Gastrocnemius medialis (tissue), 4 donors: ENCODE measurements at regions not wholly inside any gene's neighbourhood (a gene's known extent, or its start where the extent isn't known, plus 50 kb on each side); places are given as distances from the start of the nearest gene placed in this dataset.

ENCODE experiments used
- ATAC-seq, 2 donors: fragments of 150-250 bp; one replicate each; pipeline ENCODE4 v1.9.1; 2016
- DNase-seq, 2 donors: peaks; one replicate each; pipeline ENCODE4 v3.0.0-alpha.2; 2019
- H3K27ac ChIP-seq, 4 donors: fragments of 200-600 bp; sonication (generic); 1 replicate in 1 of 4; 2 replicates in 3 of 4; pipeline ENCODE4 v1.5.1; 2016 to 2018; ENCODE audit warnings: mild to moderate bottlenecking in 2 of 4, moderate library complexity in 1 of 4
- H3K27me3 ChIP-seq, 3 donors: fragments of 200-600 bp; sonication (generic) in 2 of 3; 1 replicate in 1 of 3; 2 replicates in 2 of 3; pipeline versions ENCODE4 v1.5.1 to v1.6.0; 2016 to 2019; ENCODE audit warnings: mild to moderate bottlenecking in 1 of 3, moderate library complexity in 1 of 3
- H3K36me3 ChIP-seq, 2 donors: fragments of 200-600 bp; sonication (generic) in 1 of 2; one replicate each; pipeline ENCODE4 v1.5.1; 2017 to 2018
- H3K4me1 ChIP-seq, 2 donors: fragments of 200-600 bp; sonication (generic) in 1 of 2; one replicate each; pipeline ENCODE4 v1.5.1; 2016 to 2017; ENCODE audit warnings: mild to moderate bottlenecking in 2 of 2
- H3K4me3 ChIP-seq, 4 donors: fragments of 200-600 bp; sonication (generic) in 3 of 4; 1 replicate in 1 of 4; 2 replicates in 3 of 4; pipeline ENCODE4 v1.5.1; 2016 to 2019; ENCODE audit warnings: mild to moderate bottlenecking in 2 of 4
- H3K9me3 ChIP-seq, 3 donors: fragments of 200-600 bp; sonication (generic) in 2 of 3; 1 replicate in 1 of 3; 2 replicates in 2 of 3; pipeline ENCODE4 v1.5.1; 2016 to 2019
- POLR2A ChIP-seq, 2 donors: fragments of 450-650 bp; IDR thresholded peaks; one replicate each; pipeline ENCODE4 v1.6.1; 2017; ENCODE audit warnings: antibody characterized with exemption in 2 of 2, mild to moderate bottlenecking in 2 of 2, moderate library complexity in 2 of 2
- in situ Hi-C, 4 donors: fragments of 200-750 bp; cut with MboI; loops; one replicate each; pipeline versions ENCODE4 v1.15.0 to v1.8.0; 2017; ENCODE audit warnings: low sequenced_read_pairs in 4 of 4
- intact Hi-C: fragments of 100-400 bp; cut with DNase I; formaldehyde crosslinking; loops from one replicate; pipeline ENCODE4 v1.15.1; 2023; ENCODE audit warnings: low total_unique reads
- TF ChIP-seq, protein P1 (sequence below), 5 experiments: fragments of 450-650 bp in 3 of 5; fragments of 200-600 bp in 2 of 5; sonication (generic) in 2 of 5; IDR thresholded peaks in 4 of 5; conservative IDR thresholded peaks in 1 of 5; 1 replicate in 4 of 5; 2 replicates in 1 of 5; pipeline ENCODE4 v1.5.1; 2016 to 2019; ENCODE audit warnings: antibody characterized with exemption in 5 of 5, mild to moderate bottlenecking in 3 of 5, moderate library complexity in 3 of 5

DNA sequence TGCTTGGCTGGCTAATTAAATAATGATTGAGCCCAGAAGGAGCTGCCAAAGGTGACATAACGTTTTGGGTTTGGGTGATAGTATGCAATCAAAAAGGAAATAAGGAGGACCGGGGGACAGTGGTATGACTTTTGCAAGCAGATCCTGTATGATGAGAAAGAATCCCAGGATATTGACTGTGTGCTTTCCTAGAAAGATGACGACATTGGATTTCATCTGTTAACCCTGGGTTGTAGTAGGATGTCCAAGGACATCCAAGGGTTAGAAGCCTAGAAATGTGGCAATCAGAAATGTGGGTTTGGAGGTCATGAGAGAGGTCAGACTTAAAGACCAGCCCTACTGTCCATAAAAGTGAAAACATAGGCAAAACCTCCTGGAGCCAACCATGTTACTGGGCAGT is 50.3 kb upstream of the HMHB1 start:
- intact Hi-C loops = no loop called here
- no peak for TF ChIP-seq POLR2A (IDR thresholded peaks at IDR 0.05)
- TF ChIP-seq, protein P1, sequence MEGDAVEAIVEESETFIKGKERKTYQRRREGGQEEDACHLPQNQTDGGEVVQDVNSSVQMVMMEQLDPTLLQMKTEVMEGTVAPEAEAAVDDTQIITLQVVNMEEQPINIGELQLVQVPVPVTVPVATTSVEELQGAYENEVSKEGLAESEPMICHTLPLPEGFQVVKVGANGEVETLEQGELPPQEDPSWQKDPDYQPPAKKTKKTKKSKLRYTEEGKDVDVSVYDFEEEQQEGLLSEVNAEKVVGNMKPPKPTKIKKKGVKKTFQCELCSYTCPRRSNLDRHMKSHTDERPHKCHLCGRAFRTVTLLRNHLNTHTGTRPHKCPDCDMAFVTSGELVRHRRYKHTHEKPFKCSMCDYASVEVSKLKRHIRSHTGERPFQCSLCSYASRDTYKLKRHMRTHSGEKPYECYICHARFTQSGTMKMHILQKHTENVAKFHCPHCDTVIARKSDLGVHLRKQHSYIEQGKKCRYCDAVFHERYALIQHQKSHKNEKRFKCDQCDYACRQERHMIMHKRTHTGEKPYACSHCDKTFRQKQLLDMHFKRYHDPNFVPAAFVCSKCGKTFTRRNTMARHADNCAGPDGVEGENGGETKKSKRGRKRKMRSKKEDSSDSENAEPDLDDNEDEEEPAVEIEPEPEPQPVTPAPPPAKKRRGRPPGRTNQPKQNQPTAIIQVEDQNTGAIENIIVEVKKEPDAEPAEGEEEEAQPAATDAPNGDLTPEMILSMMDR (IDR thresholded peaks at IDR 0.05 in 4 of 5, conservative IDR thresholded peaks at IDR 0.05 in 1 of 5) = no peak
- in situ Hi-C loops = no loop called here
- no peak for DNase-seq
- H3K27me3 ChIP-seq = no peaks in the 10 kb centered on the region
- no peaks in the 10 kb centered on the region for H3K36me3 ChIP-seq
- H3K4me1 ChIP-seq = peaks cover 0 to 24% of the 10 kb centered on the region in 2 donors
- no peak overlapping the region for H3K27ac ChIP-seq
- ATAC-seq = no peak
- H3K9me3 ChIP-seq = no peaks in the 10 kb centered on the region
- H3K4me3 ChIP-seq = no peak overlapping the region

DNA sequence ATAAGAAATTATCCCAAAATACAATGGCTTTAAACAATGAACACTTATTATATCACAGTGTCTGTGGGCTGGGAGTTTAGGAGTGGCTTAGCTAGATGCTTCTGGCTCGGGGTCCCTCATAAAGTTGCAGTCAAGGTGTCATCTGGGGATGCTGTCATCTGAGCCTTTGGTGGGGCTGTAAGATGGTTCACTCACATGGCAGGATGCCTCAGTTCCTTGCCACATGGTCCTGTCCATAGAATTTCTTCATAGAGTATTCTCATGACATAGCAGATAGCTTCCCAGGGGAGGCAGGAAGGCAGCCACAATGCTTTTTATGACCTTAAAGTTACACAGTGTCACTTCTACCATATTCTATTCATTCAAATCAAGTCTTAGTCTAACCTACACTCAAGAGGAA is 51.2 kb upstream of the HMHB1 start:
- no peak overlapping the region for H3K4me3 ChIP-seq
- ATAC-seq = peak in 1 of 2 donors; percentile 75
- H3K9me3 ChIP-seq = no peaks in the 10 kb centered on the region
- no peaks in the 10 kb centered on the region for H3K36me3 ChIP-seq
- no peak overlapping the region for H3K27ac ChIP-seq
- intact Hi-C loops (no loop called here), in situ Hi-C loops (no loop called here)
- peaks cover 0 to 23% of the 10 kb centered on the region in 2 donors for H3K4me1 ChIP-seq
- DNase-seq = peak in 1 of 2 donors; percentile 50
- no peaks in the 10 kb centered on the region for H3K27me3 ChIP-seq
- TF ChIP-seq POLR2A (IDR thresholded peaks at IDR 0.05) = no peak
- TF ChIP-seq, protein P1 (IDR thresholded peaks at IDR 0.05 in 4 of 5, conservative IDR thresholded peaks at IDR 0.05 in 1 of 5) = no peak

DNA sequence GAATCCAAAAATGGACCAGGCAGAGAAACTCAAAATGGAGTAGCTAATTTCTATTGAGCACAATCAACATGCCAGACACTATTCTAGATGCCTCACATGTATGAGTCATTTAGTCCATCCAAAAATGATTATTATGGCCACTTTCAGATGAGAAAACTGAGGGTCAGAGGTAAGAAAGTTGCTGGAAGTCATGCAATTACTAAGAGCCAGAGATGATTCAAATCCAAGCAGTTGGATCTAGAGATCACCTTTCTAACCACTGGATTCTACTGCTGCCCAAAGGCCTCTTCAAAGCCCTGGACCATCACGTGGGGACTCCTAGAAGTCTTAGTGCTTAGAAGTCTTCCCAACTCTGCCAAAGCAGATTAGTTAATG is 51.8 kb upstream of the HMHB1 start:
- ATAC-seq (peak; percentile 55 to 69), DNase-seq (no peak)
- Histone ChIP-seq H3K4me1 (peaks cover 0 to 23% of the 10 kb centered on the region in 2 donors), H3K36me3 (no peaks in the 10 kb centered on the region), H3K4me3 (no peak overlapping the region), H3K27ac (peak overlapping the region in 2 of 4 donors; percentile 15 to 25), H3K27me3 (no peaks in the 10 kb centered on the region), H3K9me3 (no peaks in the 10 kb centered on the region)
- in situ Hi-C loops = no loop called here
- TF ChIP-seq POLR2A (IDR thresholded peaks at IDR 0.05) = no peak
- TF ChIP-seq, protein P1 (IDR thresholded peaks at IDR 0.05 in 4 of 5, conservative IDR thresholded peaks at IDR 0.05 in 1 of 5) = no peak
- intact Hi-C loops = no loop called here

DNA sequence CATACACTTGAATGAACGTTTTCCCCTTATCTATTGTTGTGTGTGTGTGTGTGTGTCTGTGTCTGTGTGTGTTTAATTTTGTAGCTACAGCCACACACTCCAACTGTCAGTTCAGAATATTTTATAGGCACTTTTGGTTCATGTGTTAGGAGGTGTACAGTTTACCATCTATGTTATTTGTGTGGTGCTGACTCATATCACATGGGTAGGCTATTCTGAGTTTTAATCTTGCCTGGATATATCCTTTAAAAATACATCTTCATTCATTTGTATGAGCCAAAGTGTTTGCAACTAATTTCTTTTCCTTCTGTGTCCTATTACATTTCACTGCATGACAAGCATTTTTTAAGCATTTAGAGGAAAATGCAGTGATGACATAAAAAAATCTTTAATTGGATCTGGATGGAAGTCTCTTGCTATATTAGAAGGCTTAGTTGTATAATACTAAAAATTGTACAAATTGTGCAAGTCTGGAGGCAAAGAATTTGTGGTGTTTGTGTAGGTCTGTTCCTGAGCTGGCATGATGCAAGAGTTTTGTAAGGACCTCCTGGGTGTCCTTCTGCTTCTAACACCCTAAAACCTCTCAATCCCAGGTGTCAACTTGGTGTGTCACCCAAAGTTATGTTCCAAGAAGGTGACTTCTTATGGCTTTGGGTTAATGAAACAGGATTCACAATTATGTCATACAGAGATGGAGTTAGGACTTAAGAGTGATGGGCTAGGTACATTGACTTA is 52.4 kb upstream of the HMHB1 start:
- intact Hi-C loops (no loop called here), in situ Hi-C loops (no loop called here)
- Histone ChIP-seq H3K36me3 (no peaks in the 10 kb centered on the region), H3K4me1 (peaks cover 0 to 23% of the 10 kb centered on the region in 2 donors), H3K27me3 (no peaks in the 10 kb centered on the region), H3K27ac (peak overlapping the region in 2 of 4 donors; percentile 15 to 25), H3K9me3 (no peaks in the 10 kb centered on the region), H3K4me3 (no peak overlapping the region)
- TF ChIP-seq POLR2A (IDR thresholded peaks at IDR 0.05) = no peak
- TF ChIP-seq, protein P1 (IDR thresholded peaks at IDR 0.05 in 4 of 5, conservative IDR thresholded peaks at IDR 0.05 in 1 of 5) = no peak
- ATAC-seq (peak; percentile 80 to 94), DNase-seq (no peak)
